Right cardiac atrium (tissue), 5 donors: ENCODE measurements at regions not wholly inside any gene's neighbourhood (a gene's known extent, or its start where the extent isn't known, plus 50 kb on each side); places are given as distances from the start of the nearest gene placed in this dataset.

ENCODE experiments used
- ATAC-seq, 2 donors: fragments of 200-7000 bp; cut with Tn5 transposase; one replicate each; pipeline versions ENCODE4 v1.8.0 to v1.9.1; 2020; ENCODE audit warnings: moderate library complexity in 2 of 2, mild to moderate bottlenecking in 1 of 2
- DNase-seq, 3 donors: peaks; one replicate each; pipeline ENCODE4 v3.0.0-alpha.2; 2020
- H3K27ac ChIP-seq: one replicate; pipeline ENCODE4 v1.5.1; 2013; ENCODE audit warnings: mild to moderate bottlenecking, low read length, control low read depth, moderate library complexity
- H3K27me3 ChIP-seq: one replicate; pipeline ENCODE4 v1.6.1; 2013; ENCODE audit not compliant: control insufficient read depth, insufficient read depth
- H3K4me1 ChIP-seq: one replicate; pipeline ENCODE4 v1.6.1; 2013; ENCODE audit warnings: low read length; ENCODE audit not compliant: control insufficient read depth, insufficient read depth
- H3K4me3 ChIP-seq: one replicate; pipeline ENCODE4 v1.5.1; 2013; ENCODE audit warnings: low read length, control low read depth
- H3K9me3 ChIP-seq: one replicate; pipeline ENCODE4 v1.6.1; 2013; ENCODE audit warnings: low read length; ENCODE audit not compliant: control insufficient read depth
- WGBS: extraction: QIAGEN DNeasy Blood & Tissue Kit; methylation state at CpG from one replicate; pipeline ENCODE4 v1.1.7; 2013; 5-methylcytosine and 5-hydroxymethylcytosine counted together
- intact Hi-C, 4 donors: fragments of 100-400 bp; cut with DNase I; formaldehyde crosslinking; loops; one replicate each; pipeline versions ENCODE4 v1.11.0 to v1.14.0; 2022 to 2023
- donor health status: healthy with polysubstance abuse.
- donor health status: DM: no; HTN: yes; CAD: no.
- donor health status: DM: no; HTN: no; CAD: no.
- donor health status: DM: no; HTN: yes; CAD: no; lungs with severe emphysema.
- donor health status: DM: yes; HTN: yes; CAD: no.

- no peaks in the 10 kb centered on the region for H3K4me1 ChIP-seq
- ATAC-seq (no peak), DNase-seq (no peak)
- intact Hi-C loops, result loop anchor here in 2 of 4 donors (10.0 kb wide), 2 partner anchors 121 to 381 kb away; partner anchors contain the start of gene IKZF2 (in 2 of the 2)
- no peaks in the 10 kb centered on the region for H3K27me3 ChIP-seq
- H3K9me3 ChIP-seq, result no peaks in the 10 kb centered on the region
- 89% methylated on average over 1 of the region's 1 CpG for WGBS
- H3K4me3 ChIP-seq, result no peak overlapping the region
- H3K27ac ChIP-seq, result no peak overlapping the region
Observed at GRCh38 chr2:212773808-212774339, 235.3 kb upstream of the ERBB4 start.

GRCh38 chr2:212770240-212770639 lies 231.6 kb upstream of the ERBB4 start:
- Histone ChIP-seq H3K27me3 (no peaks in the 10 kb centered on the region), H3K4me3 (no peak overlapping the region), H3K9me3 (no peaks in the 10 kb centered on the region), H3K4me1 (no peaks in the 10 kb centered on the region), H3K27ac (no peak overlapping the region)
- ATAC-seq (no peak), DNase-seq (no peak)
- intact Hi-C loops, result loop anchor here in 2 of 4 donors (10.0 kb wide), 2 partner anchors 125 to 385 kb away; partner anchors contain the start of gene IKZF2 (in 2 of the 2)
- WGBS, result 63% methylated on average over 3 of the region's 3 CpGs

GRCh38 chr2:212766921-212767320 lies 228.3 kb upstream of the ERBB4 start:
- ATAC-seq (no peak), DNase-seq (no peak)
- 57% methylated on average over 4 of the region's 4 CpGs for WGBS
- Histone ChIP-seq H3K4me3 (no peak overlapping the region), H3K9me3 (no peaks in the 10 kb centered on the region), H3K27me3 (no peaks in the 10 kb centered on the region), H3K27ac (no peak overlapping the region), H3K4me1 (no peaks in the 10 kb centered on the region)
- intact Hi-C loops, result no loop called here

GRCh38 chr2:212752730-212753351 lies 214.2 kb upstream of the ERBB4 start:
- ATAC-seq (no peak), DNase-seq (no peak)
- Histone ChIP-seq H3K9me3 (no peaks in the 10 kb centered on the region), H3K4me3 (no peak overlapping the region), H3K27ac (no peak overlapping the region), H3K4me1 (no peaks in the 10 kb centered on the region), H3K27me3 (no peaks in the 10 kb centered on the region)
- WGBS, result 59% methylated on average over 2 of the region's 2 CpGs
- intact Hi-C loops, result no loop called here

GRCh38 chr2:212745359-212745758 lies 206.8 kb upstream of the ERBB4 start:
- ATAC-seq, result no peak
- intact Hi-C loops, result no loop called here
- H3K4me1 ChIP-seq, result no peaks in the 10 kb centered on the region

GRCh38 chr2:212737392-212738172 lies 199.0 kb upstream of the ERBB4 start:
- no peak for DNase-seq
- Histone ChIP-seq H3K4me1 (no peaks in the 10 kb centered on the region), H3K27me3 (no peaks in the 10 kb centered on the region), H3K9me3 (no peaks in the 10 kb centered on the region), H3K27ac (no peak overlapping the region), H3K4me3 (no peak overlapping the region)
- no peak for ATAC-seq
- intact Hi-C loops, result no loop called here
- WGBS, result 84% methylated on average over 4 of the region's 4 CpGs

More at GRCh38 chr2:212745359-212745758, 206.8 kb upstream of the ERBB4 start:
- H3K27ac ChIP-seq, result no peak overlapping the region
- DNase-seq, result no peak
- no peaks in the 10 kb centered on the region for H3K27me3 ChIP-seq
- H3K4me3 ChIP-seq, result no peak overlapping the region
- no peaks in the 10 kb centered on the region for H3K9me3 ChIP-seq

GRCh38 chr2:212736385-212736726 lies 197.8 kb upstream of the ERBB4 start:
- Histone ChIP-seq H3K27ac (no peak overlapping the region), H3K27me3 (no peaks in the 10 kb centered on the region), H3K4me1 (no peaks in the 10 kb centered on the region), H3K4me3 (no peak overlapping the region), H3K9me3 (no peaks in the 10 kb centered on the region)
- intact Hi-C loops, result no loop called here
- DNase-seq, result no peak
- no peak for ATAC-seq
- whole genome bisulfite sequencing, result 82% methylated on average over 1 of the region's 1 CpG

GRCh38 chr2:212733273-212733672 lies 194.7 kb upstream of the ERBB4 start:
- ATAC-seq, result no peak
- 69% methylated on average over 4 of the region's 4 CpGs for WGBS

GRCh38 chr2:212732860-212733259 lies 194.3 kb upstream of the ERBB4 start:
- ATAC-seq (no peak), DNase-seq (no peak)
- Histone ChIP-seq H3K4me3 (no peak overlapping the region), H3K27ac (no peak overlapping the region), H3K4me1 (no peaks in the 10 kb centered on the region), H3K27me3 (no peaks in the 10 kb centered on the region), H3K9me3 (no peaks in the 10 kb centered on the region)
- intact Hi-C loops, result no loop called here
- 79% methylated on average over 3 of the region's 3 CpGs for WGBS

More at GRCh38 chr2:212733273-212733672, 194.7 kb upstream of the ERBB4 start:
- no peaks in the 10 kb centered on the region for H3K27me3 ChIP-seq
- H3K9me3 ChIP-seq, result no peaks in the 10 kb centered on the region
- no peak overlapping the region for H3K4me3 ChIP-seq
- H3K27ac ChIP-seq, result no peak overlapping the region
- intact Hi-C loops, result no loop called here
- no peaks in the 10 kb centered on the region for H3K4me1 ChIP-seq
- DNase-seq, result no peak

GRCh38 chr2:212730994-212731393 lies 192.4 kb upstream of the ERBB4 start:
- Histone ChIP-seq H3K27ac (no peak overlapping the region), H3K9me3 (no peaks in the 10 kb centered on the region), H3K4me3 (no peak overlapping the region), H3K27me3 (no peaks in the 10 kb centered on the region), H3K4me1 (no peaks in the 10 kb centered on the region)
- ATAC-seq, result no peak
- intact Hi-C loops, result no loop called here
- no peak for DNase-seq
- 75% methylated on average over 2 of the region's 2 CpGs for whole genome bisulfite sequencing

- Histone ChIP-seq H3K4me3 (no peak overlapping the region), H3K9me3 (no peaks in the 10 kb centered on the region), H3K27me3 (no peaks in the 10 kb centered on the region), H3K4me1 (no peaks in the 10 kb centered on the region), H3K27ac (no peak overlapping the region)
- DNase-seq (no peak), ATAC-seq (no peak)
- 68% methylated on average over 1 of the region's 1 CpG for WGBS
- intact Hi-C loops, result no loop called here
Observed at GRCh38 chr2:212728717-212729116, 190.1 kb upstream of the ERBB4 start.
